OCI-LY7 (cell line): ENCODE measurements at regions not wholly inside any gene's neighbourhood (a gene's known extent, or its start where the extent isn't known, plus 50 kb on each side); places are given as distances from the start of the nearest gene placed in this dataset.

Source experiments
- BruUV-seq: library from RNA; stranded (reverse); fragments of 400-500 nt; replicated peaks from 2 replicates; lab custom pipeline; 2021; lab: Mats Ljungman, UMichigan
- CTCF ChIA-PET: fragments of 300-600 bp; sonication (Branson Sonifier 250); formaldehyde crosslinking; loops from one replicate; lab custom pipeline; 2022; ENCODE audit warnings: antibody characterized with exemption; ENCODE audit not compliant: unreplicated experiment; lab: Charles Lee
- POLR2A ChIA-PET: fragments of 300-600 bp; sonication (Branson Sonifier 250); formaldehyde crosslinking; loops from one replicate; lab custom pipeline; 2022; ENCODE audit warnings: antibody characterized with exemption; lab: Charles Lee
- DNase-seq: peaks from one replicate; pipeline ENCODE4 v3.0.0-alpha.2; 2015; ENCODE audit warnings: low spot score
- H2AFZ ChIP-seq: fragments of 200-600 bp; sonication (generic), shearing (Covaris generic); 2 replicates; pipeline ENCODE4 v1.6.1; 2014; ENCODE audit warnings: mild to moderate bottlenecking, antibody characterized with exemption, low read length, moderate library complexity
- H3K27ac ChIP-seq: fragments of 200-600 bp; sonication (generic); 2 replicates; pipeline ENCODE4 v1.5.1; 2014; ENCODE audit warnings: mixed run types, low read depth, mild to moderate bottlenecking, moderate library complexity, low read length, inconsistent platforms; ENCODE audit not compliant: poor library complexity, severe bottlenecking
- H3K36me3 ChIP-seq: fragments of 200-600 bp; sonication (generic); 2 replicates; pipeline ENCODE4 v1.6.1; 2014; ENCODE audit warnings: mild to moderate bottlenecking, antibody characterized with exemption, low read length, moderate library complexity, mixed read lengths; ENCODE audit not compliant: insufficient read depth
- H3K4me1 ChIP-seq: fragments of 200-600 bp; sonication (generic); 2 replicates; pipeline ENCODE4 v1.5.1; 2014; ENCODE audit warnings: mild to moderate bottlenecking, low read length; ENCODE audit not compliant: insufficient read depth, poor library complexity, severe bottlenecking
- H3K4me2 ChIP-seq: fragments of 200-600 bp; sonication (generic); 2 replicates; pipeline ENCODE4 v1.6.1; 2014; ENCODE audit warnings: mild to moderate bottlenecking, low read length
- H3K4me3 ChIP-seq: fragments of 200-600 bp; sonication (generic); 2 replicates; pipeline ENCODE4 v1.5.1; 2014; ENCODE audit warnings: mild to moderate bottlenecking, low read depth, low read length; ENCODE audit not compliant: poor library complexity, severe bottlenecking
- H3K79me2 ChIP-seq: fragments of 200-600 bp; sonication (generic); 2 replicates; pipeline ENCODE4 v1.6.1; 2016; ENCODE audit warnings: low read depth, mild to moderate bottlenecking, low read length, moderate library complexity, mixed read lengths; ENCODE audit not compliant: insufficient read depth
- H3K9me2 ChIP-seq: fragments of 200-600 bp; sonication (generic); 2 replicates; pipeline ENCODE4 v1.6.1; 2016; ENCODE audit warnings: mild to moderate bottlenecking, low read length, mixed read lengths; ENCODE audit not compliant: insufficient read depth
- H3K9me3 ChIP-seq: fragments of 200-600 bp; sonication (generic); 2 replicates; pipeline ENCODE4 v1.6.1; 2014; ENCODE audit warnings: mild to moderate bottlenecking, mixed run types, low read length, mixed read lengths
- H4K20me1 ChIP-seq: fragments of 200-600 bp; sonication (generic); 2 replicates; pipeline ENCODE4 v1.6.1; 2014; ENCODE audit warnings: mild to moderate bottlenecking, antibody characterized with exemption, low read length, moderate library complexity, mixed read lengths; ENCODE audit not compliant: insufficient read depth
- CTCF ChIP-seq: fragments of 200-600 bp; sonication (generic); conservative IDR thresholded peaks from 2 replicates; pipeline ENCODE4 v1.5.1; 2014; ENCODE audit warnings: mild to moderate bottlenecking, antibody characterized with exemption, low read length, moderate library complexity, mixed read lengths
- EZH2phosphoT487 ChIP-seq: fragments of 200-600 bp; sonication (generic); IDR thresholded peaks from 2 replicates; pipeline ENCODE4 v1.6.1; 2018; ENCODE audit warnings: low read depth, borderline replicate concordance, mild to moderate bottlenecking, mixed run types, antibody characterized with exemption, low read length, moderate library complexity, mixed read lengths
- intact Hi-C: fragments of 100-400 bp; cut with micrococcal nuclease; formaldehyde crosslinking; loops from one replicate; pipeline ENCODE4 v1.10.0; 2022; ENCODE audit not compliant: unreplicated experiment

DNA sequence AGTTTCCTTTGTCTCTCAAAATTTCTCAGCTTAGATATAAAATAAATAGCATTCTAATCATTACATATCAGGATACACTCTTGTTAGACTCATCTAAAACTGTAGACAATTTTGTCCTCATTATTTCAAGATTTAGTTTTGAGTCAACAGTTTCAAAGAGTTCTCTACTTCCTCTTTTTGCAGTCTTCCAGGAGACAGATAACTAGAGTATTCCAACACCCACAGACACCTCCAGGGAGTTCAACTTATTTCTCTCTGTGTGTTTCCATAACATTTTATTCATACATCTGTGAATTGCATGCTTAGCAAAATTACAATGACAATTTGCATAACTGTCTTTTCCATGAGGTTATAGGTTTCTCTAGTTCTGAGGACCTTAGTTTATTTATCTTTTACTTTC is 166.6 kb upstream of the HNMT start:
- Histone ChIP-seq H3K4me2 (no peak overlapping the region), H3K4me3 (no peak overlapping the region), H3K79me2 (no peaks in the 10 kb centered on the region), H3K4me1 (no peaks in the 10 kb centered on the region), H4K20me1 (no peaks in the 10 kb centered on the region), H3K9me3 (no peaks in the 10 kb centered on the region), H2AFZ (no peak overlapping the region), H3K9me2 (no peaks in the 10 kb centered on the region), H3K36me3 (no peaks in the 10 kb centered on the region), H3K27ac (no peak overlapping the region)
- intact Hi-C loops: no loop called here
- DNase-seq: no peak
- TF ChIP-seq CTCF (no peak), EZH2phosphoT487 (no peak)
- BruUV-seq: no TSS peak
- ChIA-PET POLR2A (interaction anchor here (0.6 to 0.7 kb wide), 3 partner anchors 14 to 96 kb away, joined by 3 read pairs; no protein-coding TSS in a partner anchor), CTCF (no interaction called here)

- POLR2A ChIA-PET: no interaction called here
- DNase-seq: no peak
These were observed 164.7 kb upstream of the HNMT start for GRCh38 chr2:137799600-137799999.

DNA sequence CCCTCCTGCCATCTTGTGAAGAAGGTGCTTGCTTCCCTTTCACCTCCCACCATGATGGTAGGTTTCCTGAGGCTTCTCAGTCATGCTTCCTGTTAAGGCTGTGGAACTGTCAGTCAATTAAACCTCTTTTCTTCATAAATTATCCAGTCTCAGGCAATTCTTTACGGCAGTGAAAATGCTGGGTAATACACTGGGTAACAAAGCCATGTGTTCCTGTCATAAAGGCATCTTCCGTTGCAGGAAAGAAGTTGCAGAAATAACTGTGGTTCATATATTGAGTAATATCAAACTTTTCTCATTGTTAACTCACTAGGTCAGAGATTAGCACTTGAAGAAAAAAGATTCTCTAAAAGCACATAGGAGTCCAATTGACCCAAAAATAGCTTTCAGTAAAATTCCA is 163.9 kb upstream of the HNMT start:
- no peaks in the 10 kb centered on the region for H3K36me3 ChIP-seq
- intact Hi-C loops: no loop called here
- no peak overlapping the region for H3K27ac ChIP-seq
- no peak overlapping the region for H3K4me3 ChIP-seq
- no peak for DNase-seq
- H3K4me1 ChIP-seq: no peaks in the 10 kb centered on the region
- POLR2A ChIA-PET: no interaction called here
- CTCF ChIA-PET: no interaction called here
- no peak overlapping the region for H2AFZ ChIP-seq
- no peaks in the 10 kb centered on the region for H3K79me2 ChIP-seq
- H4K20me1 ChIP-seq: no peaks in the 10 kb centered on the region
- no TSS peak for BruUV-seq
- no peaks in the 10 kb centered on the region for H3K9me3 ChIP-seq
- TF ChIP-seq EZH2phosphoT487 (no peak), CTCF (no peak)
- H3K4me2 ChIP-seq: no peak overlapping the region
- H3K9me2 ChIP-seq: no peaks in the 10 kb centered on the region

More at GRCh38 chr2:137799600-137799999, 164.7 kb upstream of the HNMT start:
- Histone ChIP-seq H4K20me1 (no peaks in the 10 kb centered on the region), H2AFZ (no peak overlapping the region), H3K9me2 (no peaks in the 10 kb centered on the region), H3K27ac (no peak overlapping the region), H3K4me1 (no peaks in the 10 kb centered on the region), H3K9me3 (no peaks in the 10 kb centered on the region), H3K4me3 (no peak overlapping the region), H3K36me3 (no peaks in the 10 kb centered on the region), H3K79me2 (no peaks in the 10 kb centered on the region), H3K4me2 (no peak overlapping the region)
- TF ChIP-seq EZH2phosphoT487 (no peak), CTCF (no peak)
- CTCF ChIA-PET: no interaction called here
- BruUV-seq: no TSS peak
- intact Hi-C loops: no loop called here
